Mesodermal cell (in vitro differentiated cells): ENCODE measurements at regions not wholly inside any gene's neighbourhood (a gene's known extent, or its start where the extent isn't known, plus 50 kb on each side); places are given as distances from the start of the nearest gene placed in this dataset.

Experiments used
- H3K27ac ChIP-seq: 2 replicates; pipeline ENCODE4 v1.7.0; 2013; ENCODE audit warnings: mild to moderate bottlenecking, low read depth, low read length, moderate library complexity; ENCODE audit not compliant: severe bottlenecking
- H3K36me3 ChIP-seq: 2 replicates; pipeline ENCODE4 v1.7.1; 2013; ENCODE audit warnings: mild to moderate bottlenecking, low read length, moderate library complexity; ENCODE audit not compliant: control insufficient read depth, insufficient read depth
- H3K4me1 ChIP-seq: one replicate; pipeline ENCODE4 v1.7.1; 2013; ENCODE audit warnings: mild to moderate bottlenecking, low read length; ENCODE audit not compliant: insufficient read depth, control insufficient read depth, poor library complexity, severe bottlenecking
- H3K4me3 ChIP-seq: 2 replicates; pipeline ENCODE4 v1.7.0; 2013; ENCODE audit warnings: low read length, control low read depth, mild to moderate bottlenecking; ENCODE audit not compliant: insufficient read depth, poor library complexity, severe bottlenecking; ENCODE audit errors: extremely low read depth
- H3K9me3 ChIP-seq: 2 replicates; pipeline ENCODE4 v1.7.1; 2013; ENCODE audit warnings: mild to moderate bottlenecking, low read length, moderate library complexity; ENCODE audit not compliant: control insufficient read depth
- WGBS, 2 experiments: methylation state at CpG; one replicate each; pipeline ENCODE4 v1.1.5; 2013; ENCODE audit warnings: missing lambda C conversion rate in 2 of 2; ENCODE audit not compliant: insufficient coverage in 2 of 2; 5-methylcytosine and 5-hydroxymethylcytosine counted together

DNA sequence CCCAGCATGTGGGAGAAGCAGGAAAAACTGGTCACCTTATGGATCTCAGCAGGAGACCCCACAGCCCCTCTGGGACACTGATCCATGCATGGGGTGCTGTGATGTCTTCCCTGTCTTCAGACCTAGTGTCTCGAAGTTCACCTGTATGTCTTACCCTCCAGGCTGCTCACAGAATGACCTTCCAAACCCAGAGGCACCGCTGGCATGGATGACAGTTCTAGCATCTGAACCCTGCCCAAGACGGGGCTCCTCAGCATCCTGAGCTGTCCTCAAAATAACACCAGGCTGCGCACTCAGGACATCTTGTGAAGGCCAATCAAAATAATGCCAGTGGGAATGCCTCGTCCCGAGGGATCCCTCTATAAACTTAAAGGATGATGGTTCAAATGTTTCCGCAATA, 824.9 kb downstream of the TBC1D22A start:
- peaks cover 47% of the 10 kb centered on the region for H3K9me3 ChIP-seq
- no peaks in the 10 kb centered on the region for H3K4me1 ChIP-seq
- WGBS, 2 experiments: 73 to 78% methylated on average over 3 to 4 of the region's 7 CpGs
- H3K36me3 ChIP-seq: no peaks in the 10 kb centered on the region
- H3K4me3 ChIP-seq: no peak overlapping the region
- no peak overlapping the region for H3K27ac ChIP-seq

DNA sequence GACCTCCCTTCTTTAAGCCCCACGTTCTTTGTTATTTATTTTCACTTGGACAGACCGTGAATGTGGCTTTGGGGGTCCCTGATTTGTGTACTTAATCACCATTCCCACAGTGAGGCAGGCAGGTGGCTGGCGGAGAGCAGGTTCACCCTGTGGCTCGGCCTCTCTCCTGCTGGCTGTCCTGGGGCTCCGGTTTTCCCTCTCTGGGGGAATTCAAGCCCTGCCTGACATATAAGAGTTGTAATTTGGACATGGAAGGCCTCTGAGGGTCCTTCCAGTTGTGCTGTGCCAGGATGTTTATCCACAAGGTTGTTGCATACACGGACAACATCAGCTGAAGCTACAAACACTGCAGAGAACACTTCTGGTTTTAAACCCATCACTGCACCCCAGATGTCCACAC, 824.5 kb downstream of the TBC1D22A start:
- Histone ChIP-seq H3K9me3 (peaks cover 47% of the 10 kb centered on the region), H3K4me3 (no peak overlapping the region), H3K27ac (no peak overlapping the region), H3K4me1 (no peaks in the 10 kb centered on the region), H3K36me3 (no peaks in the 10 kb centered on the region)
- 37 to 86% methylated on average over 2 to 5 of the region's 6 CpGs for WGBS, 2 experiments

DNA sequence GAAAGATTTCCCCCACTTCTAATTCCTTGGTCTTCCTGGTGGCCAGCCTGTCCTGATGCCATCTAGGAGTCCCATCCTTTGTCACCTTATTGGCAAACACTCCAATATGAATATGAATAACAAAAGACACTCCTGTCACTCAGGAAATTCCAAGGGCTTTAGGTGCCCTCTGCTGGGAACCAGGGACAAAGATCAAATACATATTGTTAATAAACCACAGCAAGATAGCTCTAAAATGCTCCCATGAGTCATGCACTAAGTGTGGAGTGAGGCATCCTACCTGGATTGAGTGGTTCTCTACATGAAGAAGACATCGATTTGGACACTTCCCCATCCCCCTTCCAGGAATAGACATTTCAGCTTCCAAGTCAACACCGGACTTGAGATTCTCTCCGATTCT, 823.6 kb downstream of the TBC1D22A start:
- H3K4me3 ChIP-seq: no peak overlapping the region
- WGBS, 2 experiments: 80 to 100% methylated on average over 1 of the region's 3 CpGs
- peaks cover 51% of the 10 kb centered on the region for H3K9me3 ChIP-seq

DNA sequence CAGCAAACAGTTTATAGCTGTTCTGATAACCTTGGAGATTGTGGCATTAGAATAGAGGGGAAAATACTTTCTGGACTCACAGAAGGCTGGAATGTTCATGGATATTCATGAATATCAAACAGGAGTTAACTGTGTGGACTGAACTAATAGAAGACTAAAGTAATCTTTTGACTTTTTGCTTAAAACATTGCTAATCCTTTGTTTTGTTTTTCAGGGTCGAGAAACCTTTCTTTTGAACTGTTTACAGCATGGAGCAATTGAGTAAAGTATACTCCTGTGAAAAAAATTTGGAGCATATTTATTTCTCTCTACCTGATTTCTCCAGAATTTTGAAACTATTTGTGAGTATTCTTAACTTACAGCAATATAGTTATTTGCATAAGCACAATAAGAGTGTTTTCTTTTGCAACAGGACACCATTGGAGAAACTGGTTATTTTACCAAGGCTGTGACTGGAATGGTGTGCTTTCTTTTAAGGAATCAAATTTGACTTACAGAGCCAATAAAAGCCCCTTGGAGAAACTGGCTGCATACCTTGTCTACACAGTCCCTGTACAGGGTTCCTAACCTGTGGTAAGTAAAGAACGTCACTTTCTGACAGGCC, 821.6 kb downstream of the TBC1D22A start:
- 100% methylated on average over 1 of the region's 2 CpGs; no CpG with 5 or more reads in 1 of the 2 experiments for WGBS, 2 experiments
- H3K27ac ChIP-seq: no peak overlapping the region
- no peaks in the 10 kb centered on the region for H3K36me3 ChIP-seq
- H3K4me3 ChIP-seq: no peak overlapping the region
- no peaks in the 10 kb centered on the region for H3K4me1 ChIP-seq
- peaks cover 58% of the 10 kb centered on the region for H3K9me3 ChIP-seq

More for the DNA sequence above, 823.6 kb downstream of the TBC1D22A start:
- Histone ChIP-seq H3K36me3 (no peaks in the 10 kb centered on the region), H3K27ac (no peak overlapping the region), H3K4me1 (no peaks in the 10 kb centered on the region)

DNA sequence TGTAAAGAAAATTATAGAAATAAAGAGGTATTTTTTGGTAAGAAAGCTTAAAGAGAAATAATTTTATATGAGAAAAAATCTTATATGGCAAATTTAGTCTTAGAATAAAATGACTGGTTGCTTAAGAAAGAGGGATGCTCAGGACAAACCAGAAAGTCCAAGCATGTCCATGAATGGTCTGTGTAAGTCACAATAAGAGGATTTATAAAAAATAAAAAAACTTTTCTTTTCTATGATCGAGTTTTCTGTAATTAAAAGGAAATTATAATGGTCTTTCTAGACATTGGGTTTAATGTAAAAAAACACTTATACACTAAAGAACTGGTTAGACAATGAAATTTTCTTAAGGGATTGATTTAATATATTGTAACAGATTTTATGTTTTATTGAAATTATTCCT, 819.6 kb downstream of the TBC1D22A start:
- no peak overlapping the region for H3K4me3 ChIP-seq
- H3K4me1 ChIP-seq: no peaks in the 10 kb centered on the region
- no peak overlapping the region for H3K27ac ChIP-seq
- H3K9me3 ChIP-seq: peaks cover 49% of the 10 kb centered on the region
- no peaks in the 10 kb centered on the region for H3K36me3 ChIP-seq
- no CpG with 5 or more reads among the region's 1 CpG for WGBS, 2 experiments

DNA sequence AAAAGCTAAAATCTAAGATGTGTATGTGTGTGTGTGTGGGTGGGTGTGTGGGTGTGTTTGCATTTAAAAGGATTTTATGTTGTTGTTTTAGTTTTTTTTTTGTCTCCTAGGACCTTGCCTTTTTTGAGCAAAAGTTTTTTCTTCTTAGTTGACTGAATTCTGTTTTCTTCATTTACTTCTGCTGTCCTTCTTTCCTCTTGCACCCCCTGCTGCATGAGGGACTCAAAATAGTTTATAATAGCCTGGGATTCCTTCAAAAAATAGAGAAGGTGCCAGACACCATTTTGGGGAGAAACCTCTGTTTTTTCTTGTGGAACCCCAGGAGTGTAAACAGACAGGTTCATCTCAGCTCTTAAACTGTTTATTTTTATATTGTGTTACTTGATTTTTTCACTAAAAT, 817.7 kb downstream of the TBC1D22A start:
- Histone ChIP-seq H3K9me3 (peaks cover 40% of the 10 kb centered on the region), H3K4me3 (no peak overlapping the region), H3K27ac (no peak overlapping the region), H3K36me3 (no peaks in the 10 kb centered on the region), H3K4me1 (no peaks in the 10 kb centered on the region)

DNA sequence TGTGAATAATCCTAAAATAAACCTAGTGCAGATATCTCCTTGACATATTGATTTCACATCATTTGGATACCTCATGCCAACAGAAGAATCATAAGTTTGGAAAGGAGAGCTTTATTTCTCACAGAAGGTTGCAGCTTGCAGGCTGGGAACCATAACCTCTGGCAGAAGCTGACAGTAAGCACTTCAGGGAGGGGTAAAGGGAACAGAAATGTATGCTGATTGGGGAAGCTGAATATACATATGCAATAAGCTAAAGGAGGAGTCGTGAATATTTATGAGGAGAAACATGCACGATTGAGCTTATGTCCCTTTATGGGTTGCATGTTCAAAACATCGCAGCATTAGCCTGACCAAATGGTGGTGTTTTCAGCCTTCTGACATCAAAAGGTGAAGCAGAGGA, 814.5 kb downstream of the TBC1D22A start:
- peaks cover 42% of the 10 kb centered on the region for H3K9me3 ChIP-seq

DNA sequence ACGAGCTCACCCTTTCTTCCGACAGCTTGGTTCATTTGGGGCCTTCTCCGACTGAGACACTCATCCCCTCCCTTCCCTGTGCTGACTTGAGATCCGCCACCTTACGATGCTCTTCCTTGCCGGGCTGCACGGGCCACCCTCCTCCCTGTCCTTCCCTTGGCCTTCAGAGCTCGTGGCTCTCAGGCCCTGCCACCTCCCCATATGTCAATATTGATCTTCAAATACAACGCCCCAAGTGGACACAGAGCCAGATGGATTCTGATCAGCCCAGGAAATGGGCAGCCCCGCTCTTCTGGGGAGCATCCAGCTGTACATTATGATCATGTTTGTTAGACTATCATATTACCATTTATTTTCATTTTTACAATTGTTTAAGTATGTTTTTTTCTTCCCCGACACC, 812.8 kb downstream of the TBC1D22A start:
- H3K27ac ChIP-seq: no peak overlapping the region
- WGBS, 2 experiments: 71 to 85% methylated on average over 9 to 10 of the region's 11 CpGs

More for the DNA sequence above, 814.5 kb downstream of the TBC1D22A start:
- H3K36me3 ChIP-seq: no peaks in the 10 kb centered on the region
- H3K4me1 ChIP-seq: no peaks in the 10 kb centered on the region
- no peak overlapping the region for H3K4me3 ChIP-seq
- H3K27ac ChIP-seq: no peak overlapping the region
- 73 to 78% methylated on average over 3 of the region's 3 CpGs for WGBS, 2 experiments

DNA sequence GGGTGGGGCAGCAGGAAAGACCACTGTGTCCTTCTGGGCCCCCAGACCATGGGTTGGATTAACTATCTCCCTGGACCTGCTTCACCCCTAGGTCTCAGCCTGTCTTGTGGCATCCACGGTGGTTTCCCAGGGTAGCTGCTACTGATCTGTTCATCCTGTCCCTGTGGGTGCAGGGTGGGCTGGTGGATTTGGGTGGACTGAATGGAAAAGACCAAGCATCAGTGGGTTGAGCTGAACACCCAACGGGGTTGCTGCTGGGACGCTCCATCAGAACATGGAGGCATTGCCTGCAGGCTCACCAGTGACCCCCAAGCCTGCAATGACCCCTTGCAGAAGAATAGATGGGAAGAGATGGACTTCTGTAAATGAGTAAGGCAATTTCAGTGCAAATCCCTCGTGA, 812.1 kb downstream of the TBC1D22A start:
- H3K27ac ChIP-seq: no peak overlapping the region
- H3K9me3 ChIP-seq: peaks cover 42% of the 10 kb centered on the region
- H3K36me3 ChIP-seq: no peaks in the 10 kb centered on the region
- H3K4me1 ChIP-seq: no peaks in the 10 kb centered on the region
- H3K4me3 ChIP-seq: no peak overlapping the region
- 69 to 79% methylated on average over 4 of the region's 4 CpGs for WGBS, 2 experiments

More for the DNA sequence above, 812.8 kb downstream of the TBC1D22A start:
- Histone ChIP-seq H3K4me3 (no peak overlapping the region), H3K9me3 (peaks cover 41% of the 10 kb centered on the region), H3K4me1 (no peaks in the 10 kb centered on the region), H3K36me3 (no peaks in the 10 kb centered on the region)

DNA sequence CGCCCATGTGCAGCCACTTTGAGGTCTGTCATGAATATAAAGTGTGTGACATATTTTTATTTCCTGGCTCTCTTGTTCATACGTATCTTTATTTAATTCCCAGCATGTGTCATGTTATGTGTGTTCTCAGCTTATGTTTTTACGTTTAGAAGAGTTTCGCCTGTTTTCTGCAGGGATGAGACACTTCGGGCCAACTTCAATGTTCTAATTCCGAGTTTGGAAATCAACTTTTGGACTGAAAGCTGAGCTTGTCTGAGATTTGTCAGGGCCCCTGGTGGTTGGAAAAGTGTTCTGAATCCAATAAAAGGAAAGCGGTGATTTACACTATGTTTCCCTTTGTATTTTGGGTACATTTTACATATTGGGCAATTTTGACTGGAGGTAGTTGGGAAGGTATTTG, 810.7 kb downstream of the TBC1D22A start:
- no peaks in the 10 kb centered on the region for H3K4me1 ChIP-seq
- peaks cover 45% of the 10 kb centered on the region for H3K9me3 ChIP-seq
- no peaks in the 10 kb centered on the region for H3K36me3 ChIP-seq
- H3K4me3 ChIP-seq: no peak overlapping the region
- 78 to 89% methylated on average over 5 to 6 of the region's 7 CpGs for WGBS, 2 experiments
- no peak overlapping the region for H3K27ac ChIP-seq

DNA sequence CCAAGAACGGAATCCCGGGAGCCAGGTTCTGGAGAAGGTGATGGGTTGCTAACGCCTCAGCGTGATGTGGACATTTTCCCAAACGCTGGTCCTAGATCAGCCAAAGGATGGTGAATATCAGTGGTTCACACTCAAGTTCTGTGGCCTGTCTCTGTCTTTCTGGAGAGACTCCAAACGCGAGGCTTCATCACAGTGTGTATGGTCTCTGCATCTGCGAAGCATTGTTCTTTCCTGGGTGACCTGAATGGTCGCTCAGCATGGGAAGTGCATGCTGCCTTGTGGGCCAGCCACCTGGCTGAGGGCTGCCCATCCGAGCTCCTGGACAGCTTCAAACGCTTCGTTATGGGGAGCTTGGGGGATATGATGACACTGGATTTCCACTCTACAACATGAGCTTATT, 810.0 kb downstream of the TBC1D22A start:
- no peaks in the 10 kb centered on the region for H3K4me1 ChIP-seq
- peaks cover 50% of the 10 kb centered on the region for H3K9me3 ChIP-seq
- no peak overlapping the region for H3K4me3 ChIP-seq
- no peaks in the 10 kb centered on the region for H3K36me3 ChIP-seq
- 75 to 76% methylated on average over 5 to 6 of the region's 12 CpGs for WGBS, 2 experiments
- no peak overlapping the region for H3K27ac ChIP-seq
